ENCODE measurements at regions not wholly inside any gene's neighbourhood (a gene's known extent, or its start where the extent isn't known, plus 50 kb on each side); places are given as distances from the start of the nearest gene placed in this dataset.

- TF ChIP-seq CTCF (IDR thresholded peaks at IDR 0.05; ENCODE audit: unreplicated experiment): no peak
- Mint-ChIP-seq H3K27ac (no peak overlapping the region), H3K9me3 (ENCODE audit: low read depth) (peaks cover 17% of the 10 kb centered on the region), H3K36me3 (ENCODE audit: insufficient read depth) (no peaks in the 10 kb centered on the region), H3K4me3 (ENCODE audit: low read depth) (no peak overlapping the region), H3K4me1 (ENCODE audit: low read depth) (peaks cover 8% of the 10 kb centered on the region), H3K27me3 (no peaks in the 10 kb centered on the region)
- DNase-seq (ENCODE audit: low spot score, unreplicated experiment): no peak
Measured at GRCh38 chr2:180175736-180176135, 168.6 kb upstream of the CWC22 start.

- H3K27me3 Mint-ChIP-seq: no peaks in the 10 kb centered on the region
- DNase-seq (ENCODE audit: low spot score, unreplicated experiment): no peak
- no peak overlapping the region for H3K4me3 Mint-ChIP-seq (ENCODE audit: low read depth)
- H3K36me3 Mint-ChIP-seq (ENCODE audit: insufficient read depth): peaks cover 3% of the 10 kb centered on the region
- H3K9me3 Mint-ChIP-seq (ENCODE audit: low read depth): peaks cover 27% of the 10 kb centered on the region
- peaks cover 8% of the 10 kb centered on the region for H3K4me1 Mint-ChIP-seq (ENCODE audit: low read depth)
- no peak overlapping the region for H3K27ac Mint-ChIP-seq
- TF ChIP-seq CTCF (IDR thresholded peaks at IDR 0.05; ENCODE audit: unreplicated experiment): no peak
Measured at GRCh38 chr2:180174580-180174979, 167.5 kb upstream of the CWC22 start.

- Mint-ChIP-seq H3K9me3 (ENCODE audit: low read depth) (peaks cover 31% of the 10 kb centered on the region), H3K27me3 (no peaks in the 10 kb centered on the region), H3K4me3 (ENCODE audit: low read depth) (no peak overlapping the region), H3K27ac (no peak overlapping the region), H3K36me3 (ENCODE audit: insufficient read depth) (peaks cover 3% of the 10 kb centered on the region), H3K4me1 (ENCODE audit: low read depth) (no peaks in the 10 kb centered on the region)
- no peak for TF ChIP-seq CTCF (IDR thresholded peaks at IDR 0.05; ENCODE audit: unreplicated experiment)
- no peak for DNase-seq (ENCODE audit: low spot score, unreplicated experiment)
Measured at GRCh38 chr2:180169474-180169873, 162.4 kb upstream of the CWC22 start.

- Mint-ChIP-seq H3K27me3 (no peaks in the 10 kb centered on the region), H3K9me3 (ENCODE audit: low read depth) (no peaks in the 10 kb centered on the region), H3K4me1 (ENCODE audit: low read depth) (no peaks in the 10 kb centered on the region), H3K36me3 (ENCODE audit: insufficient read depth) (no peaks in the 10 kb centered on the region), H3K27ac (no peak overlapping the region), H3K4me3 (ENCODE audit: low read depth) (no peak overlapping the region)
- no peak for DNase-seq (ENCODE audit: low spot score, unreplicated experiment)
- TF ChIP-seq CTCF (IDR thresholded peaks at IDR 0.05; ENCODE audit: unreplicated experiment): no peak
Measured at GRCh38 chr2:180161415-180161814, 154.3 kb upstream of the CWC22 start.

GRCh38 chr2:180159921-180160320, 152.8 kb upstream of the CWC22 start:
- no peaks in the 10 kb centered on the region for H3K27me3 Mint-ChIP-seq
- no peak for DNase-seq (ENCODE audit: low spot score, unreplicated experiment)
- H3K27ac Mint-ChIP-seq: no peak overlapping the region
- H3K4me3 Mint-ChIP-seq (ENCODE audit: low read depth): no peak overlapping the region
- H3K9me3 Mint-ChIP-seq (ENCODE audit: low read depth): no peaks in the 10 kb centered on the region
- H3K36me3 Mint-ChIP-seq (ENCODE audit: insufficient read depth): no peaks in the 10 kb centered on the region
- no peaks in the 10 kb centered on the region for H3K4me1 Mint-ChIP-seq (ENCODE audit: low read depth)
- TF ChIP-seq CTCF (IDR thresholded peaks at IDR 0.05; ENCODE audit: unreplicated experiment): no peak

All from progenitor cell of endocrine pancreas (in vitro differentiated cells).